GM19455 (cell line): ENCODE measurements at regions not wholly inside any gene's neighbourhood (a gene's known extent, or its start where the extent isn't known, plus 50 kb on each side); places are given as distances from the start of the nearest gene placed in this dataset.
"Not testable (repeated sequence)": the region's sequence is repeated elsewhere in the genome, so short reads cannot be mapped to it uniquely, and the experiment has no call there.

ENCODE experiments used
- ATAC-seq: cut with Tn5 transposase; IDR thresholded peaks from one replicate; pipeline ENCODE4 v1.9.1; 2021; ENCODE audit not compliant: unreplicated experiment

DNA sequence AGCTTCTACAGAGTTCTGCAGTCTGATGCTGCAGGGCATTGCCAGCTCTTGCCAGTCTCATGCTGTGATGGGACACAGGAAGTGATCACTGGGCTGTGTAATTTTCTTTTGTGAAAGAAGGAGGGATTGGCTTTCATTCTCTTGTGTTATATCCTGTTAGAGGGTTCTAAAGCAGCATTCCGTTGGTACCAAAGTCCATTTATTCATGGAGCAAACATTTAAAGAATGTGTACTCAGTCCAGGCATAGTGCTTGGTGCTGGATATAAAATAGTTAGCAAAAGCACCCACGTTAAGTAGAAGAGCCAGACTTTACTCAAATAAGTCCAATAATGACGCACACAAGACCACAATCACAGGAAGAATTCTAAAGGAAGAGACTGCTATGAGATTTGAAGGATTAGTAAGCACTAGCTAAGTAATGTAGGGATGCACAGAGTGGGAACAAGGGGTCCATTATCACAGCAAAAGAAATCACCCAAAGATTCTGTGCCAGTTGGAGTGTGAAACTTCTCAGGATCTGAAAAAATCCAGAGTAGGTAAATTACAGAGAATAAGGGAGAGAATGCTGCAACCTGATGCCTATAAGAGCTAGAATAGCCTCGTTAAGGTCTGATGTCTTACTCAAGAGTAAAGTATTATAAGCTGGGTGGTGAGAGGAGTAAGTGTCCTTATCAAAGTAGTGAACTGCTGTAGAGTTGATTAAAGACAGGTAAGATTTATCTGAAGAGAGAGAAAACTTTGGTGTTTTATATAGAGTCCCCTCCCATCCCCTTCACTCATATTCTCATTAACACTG lies 728.3 kb downstream of the METTL15 start:
- ATAC-seq, result no peak

DNA sequence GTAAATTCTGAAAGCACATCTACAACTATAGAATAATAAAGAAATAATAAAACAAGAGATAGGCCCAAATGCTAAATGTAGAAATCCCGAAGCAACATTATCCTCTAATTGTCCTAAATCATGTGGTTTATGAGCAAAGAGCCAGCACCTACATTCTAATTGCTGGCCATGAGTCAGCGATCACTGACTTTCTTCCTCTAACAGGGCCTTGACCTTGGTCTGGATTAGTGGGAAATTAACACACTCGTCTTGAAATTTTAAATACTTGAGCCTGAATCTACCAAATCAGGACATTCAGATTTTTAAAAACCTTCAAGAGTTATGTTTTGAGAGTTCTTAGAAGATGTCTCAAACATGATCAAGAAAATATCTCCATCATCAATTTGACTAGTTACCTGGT lies 727.6 kb downstream of the METTL15 start:
- ATAC-seq, result no peak

DNA sequence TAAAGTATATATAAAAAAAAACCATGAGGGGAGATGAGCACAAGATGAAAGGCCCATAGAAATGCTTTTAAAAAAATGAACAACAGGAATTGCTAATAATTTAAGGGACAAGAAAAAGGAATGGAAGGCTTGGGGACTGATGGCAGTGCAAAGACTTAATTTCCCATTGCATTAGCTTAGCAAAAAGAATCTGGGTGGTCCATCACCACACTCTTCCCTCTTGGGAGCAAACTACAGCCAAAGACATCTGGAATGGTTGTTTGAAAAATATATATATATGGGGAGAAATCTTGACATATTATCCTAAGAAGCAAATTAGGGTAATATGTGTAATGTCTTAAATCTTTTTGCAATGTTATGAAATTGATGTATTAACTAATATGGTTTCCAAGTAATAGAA lies 727.1 kb downstream of the METTL15 start:
- ATAC-seq, result no peak

DNA sequence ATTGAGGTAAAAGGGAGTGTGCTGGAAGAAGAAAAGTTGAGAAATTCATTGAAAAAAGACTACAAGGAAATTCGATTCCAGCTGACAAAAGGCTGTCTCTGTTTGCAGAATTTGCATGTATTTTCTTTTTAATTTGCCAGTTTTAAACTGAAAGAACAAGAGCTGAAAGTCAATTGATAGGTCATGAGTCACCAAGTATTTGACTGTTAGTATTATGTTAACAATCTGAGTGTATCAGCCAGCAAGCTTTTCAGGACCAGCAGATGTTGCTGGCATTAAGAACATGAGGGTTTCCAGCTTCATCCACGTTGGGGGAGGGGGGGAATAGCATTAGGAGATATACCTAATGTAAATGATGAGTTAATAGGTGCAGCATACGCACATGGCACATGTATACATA lies 726.7 kb downstream of the METTL15 start:
- no peak for ATAC-seq

DNA sequence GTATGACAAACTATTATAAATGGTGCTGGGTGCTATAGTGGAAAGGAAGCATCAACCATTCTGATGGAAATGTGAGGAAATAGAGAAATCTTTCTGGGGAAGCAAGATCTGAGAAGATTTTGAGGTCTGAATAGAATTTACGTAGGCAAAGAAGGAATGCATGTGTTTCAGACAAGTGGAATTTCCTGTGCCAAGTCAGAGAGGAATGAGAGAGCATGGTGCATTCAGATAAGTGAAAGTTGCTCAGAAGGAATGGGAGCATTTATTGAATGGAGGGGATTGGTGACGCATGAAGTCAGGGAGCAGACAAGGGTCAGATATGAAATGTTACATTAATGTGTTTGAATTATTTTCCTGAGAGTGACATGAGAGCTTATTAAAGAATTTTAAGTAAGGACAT lies 725.5 kb downstream of the METTL15 start:
- no peak for ATAC-seq

DNA sequence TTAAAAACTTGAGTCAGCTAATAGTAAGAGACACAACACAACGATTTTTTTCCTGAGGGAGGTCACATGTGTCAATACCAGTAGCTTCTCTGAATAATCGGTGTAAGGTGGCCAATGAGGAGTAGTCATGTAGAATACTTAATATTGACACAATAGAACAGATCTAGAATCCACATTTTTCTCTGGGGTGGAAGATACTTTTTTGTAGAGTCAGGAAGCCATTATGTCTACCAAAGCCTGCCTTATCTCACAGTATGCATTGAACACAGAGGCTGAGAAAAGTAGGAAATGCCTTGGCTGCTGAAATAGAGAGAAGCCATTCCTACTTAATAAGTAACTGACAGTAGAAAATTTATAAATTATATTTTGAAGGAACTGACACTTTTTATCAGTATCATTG lies 725.0 kb downstream of the METTL15 start:
- ATAC-seq, result no peak

DNA sequence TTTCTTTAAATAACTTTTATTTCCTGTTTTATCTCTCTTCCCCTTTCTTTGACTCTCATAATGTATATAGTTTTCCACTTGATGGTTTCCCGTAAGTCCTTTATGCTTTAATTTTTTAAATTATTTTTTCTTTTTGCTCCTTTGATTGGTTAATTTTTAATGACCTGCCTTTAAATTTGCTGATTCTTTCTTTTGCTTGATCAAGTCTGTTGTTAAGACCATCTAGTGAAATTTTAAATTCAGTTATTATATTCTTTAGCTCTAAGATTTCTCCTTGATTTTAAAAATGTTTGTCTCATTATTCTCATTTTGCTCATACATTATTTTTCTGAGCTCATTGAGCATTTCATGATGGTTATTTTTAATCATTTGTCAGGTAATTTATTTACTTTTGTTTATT lies 718.6 kb downstream of the METTL15 start:
- ATAC-seq, result no peak

DNA sequence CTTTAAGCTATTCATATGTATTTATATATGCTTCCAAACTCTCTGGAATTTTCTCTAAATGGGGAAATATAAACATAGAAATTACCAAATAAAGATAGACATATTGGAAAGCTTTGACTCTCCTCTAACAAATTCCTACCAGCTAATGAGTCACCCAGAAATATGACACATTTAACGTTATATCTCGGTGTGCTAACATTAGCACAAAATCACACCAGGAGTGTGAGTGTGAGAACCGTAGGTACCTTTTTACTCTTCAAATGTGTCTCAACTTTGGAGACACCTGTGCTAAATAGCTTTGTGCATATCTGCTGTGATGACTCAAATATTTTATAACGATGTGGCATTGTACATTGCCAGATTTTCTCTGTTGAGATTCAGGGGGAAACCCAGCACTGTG lies 714.4 kb downstream of the METTL15 start:
- no peak for ATAC-seq

DNA sequence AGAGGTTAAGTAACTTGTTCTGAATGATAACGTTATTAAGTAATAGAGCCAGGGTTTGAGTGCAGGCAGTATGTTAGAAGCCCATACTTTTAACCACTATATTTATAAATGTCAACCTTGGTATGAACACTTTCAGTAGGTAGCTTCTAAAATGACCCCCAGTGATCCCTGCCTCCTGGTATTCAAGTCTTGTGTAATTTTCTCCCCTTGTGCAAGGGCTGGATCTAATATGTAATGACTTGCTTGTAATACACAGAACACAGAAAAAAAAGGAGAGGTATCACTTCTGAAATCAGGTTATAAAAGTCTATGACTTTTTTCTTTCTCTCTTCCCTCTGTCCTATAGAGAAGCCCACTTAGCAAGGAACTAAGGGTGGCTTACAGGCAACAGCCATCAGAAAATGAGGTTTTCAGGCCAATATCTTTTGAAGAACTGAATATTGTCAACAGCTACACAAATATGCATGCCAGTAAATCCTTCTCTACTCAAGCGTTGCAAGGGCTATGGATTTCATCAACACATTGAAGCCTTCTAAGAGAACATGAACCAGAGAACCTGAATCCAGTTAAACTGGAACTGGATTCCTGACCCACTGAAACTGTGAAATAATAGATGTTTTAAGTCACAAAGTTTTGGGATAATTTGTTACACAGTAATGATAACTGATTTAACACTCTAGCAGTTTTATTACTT lies 712.3 kb downstream of the METTL15 start:
- ATAC-seq, result no peak

DNA sequence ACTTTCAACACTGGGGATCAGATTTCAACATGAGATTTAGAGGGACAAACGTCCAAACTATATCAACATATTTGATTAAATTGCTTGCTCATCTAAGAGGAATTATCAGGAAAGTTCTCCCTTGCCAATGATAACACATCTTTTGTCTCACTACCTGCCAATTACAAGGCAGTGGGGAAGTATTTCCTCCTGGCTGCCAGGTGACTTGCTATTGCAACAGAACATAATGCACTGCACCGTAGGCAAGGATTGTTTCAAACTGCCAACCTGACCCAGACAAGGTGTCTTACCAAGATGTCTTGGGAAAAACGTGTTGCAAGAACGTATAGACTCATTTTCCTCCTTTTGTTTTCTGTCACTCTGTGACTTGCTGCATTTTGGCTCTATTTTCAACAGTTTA lies 711.6 kb downstream of the METTL15 start:
- no peak for ATAC-seq

DNA sequence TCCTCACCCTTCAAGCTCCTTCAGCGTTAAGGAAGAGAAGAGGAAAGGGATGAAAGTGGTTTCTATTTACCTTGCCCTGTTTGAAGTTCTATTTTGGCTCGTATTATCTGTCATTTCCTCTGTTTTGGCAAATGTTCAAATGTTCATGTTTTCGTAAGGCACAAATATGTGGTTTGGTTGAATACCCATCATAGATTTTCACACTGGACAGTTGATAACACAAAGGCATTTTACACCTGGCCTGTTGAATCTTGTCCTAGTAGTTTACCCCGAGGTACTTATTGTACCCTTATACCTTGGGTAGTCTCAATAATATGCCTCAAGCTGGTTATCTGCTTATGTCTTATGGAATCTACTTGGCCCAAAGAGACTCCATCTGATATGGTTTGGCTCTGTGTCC lies 706.9 kb downstream of the METTL15 start:
- no peak for ATAC-seq

DNA sequence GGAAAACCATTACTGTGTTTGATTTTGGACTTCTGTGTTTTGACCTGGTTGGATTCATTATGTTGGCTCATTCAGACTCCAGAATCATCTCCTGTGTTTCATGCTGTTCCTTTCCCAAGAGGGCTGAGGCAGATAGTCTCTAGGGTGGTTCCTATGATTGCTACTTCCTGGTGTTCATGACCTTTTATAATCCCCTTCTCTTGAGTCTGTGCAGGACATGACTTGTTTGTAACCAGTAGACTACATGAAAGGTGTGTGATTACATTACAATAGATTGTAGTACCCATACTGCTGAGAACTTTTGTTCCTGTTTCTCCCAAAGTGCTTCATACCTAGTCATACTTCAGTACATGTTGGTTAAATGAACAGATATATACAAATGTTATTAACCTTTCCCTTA lies 700.6 kb downstream of the METTL15 start:
- ATAC-seq, result no peak

DNA sequence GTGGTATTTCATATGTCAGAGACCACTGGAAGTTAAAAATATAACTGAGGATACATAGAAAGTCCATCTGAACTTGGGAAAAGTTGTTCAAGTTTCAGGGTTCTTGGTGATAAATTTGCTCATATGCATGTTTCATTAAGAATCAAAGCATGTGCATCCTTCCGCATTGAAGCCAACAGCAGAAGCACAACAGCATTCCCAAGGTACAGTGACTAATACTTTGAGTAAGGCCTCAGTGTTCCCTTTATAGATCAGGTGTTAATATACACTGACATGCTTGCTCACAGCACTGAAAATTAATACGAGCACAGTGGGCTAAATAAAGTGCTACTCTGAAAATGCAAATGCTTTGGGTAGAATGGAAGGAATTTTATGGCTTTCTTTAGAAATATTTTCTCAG lies 691.1 kb downstream of the METTL15 start:
- ATAC-seq, result no peak

DNA sequence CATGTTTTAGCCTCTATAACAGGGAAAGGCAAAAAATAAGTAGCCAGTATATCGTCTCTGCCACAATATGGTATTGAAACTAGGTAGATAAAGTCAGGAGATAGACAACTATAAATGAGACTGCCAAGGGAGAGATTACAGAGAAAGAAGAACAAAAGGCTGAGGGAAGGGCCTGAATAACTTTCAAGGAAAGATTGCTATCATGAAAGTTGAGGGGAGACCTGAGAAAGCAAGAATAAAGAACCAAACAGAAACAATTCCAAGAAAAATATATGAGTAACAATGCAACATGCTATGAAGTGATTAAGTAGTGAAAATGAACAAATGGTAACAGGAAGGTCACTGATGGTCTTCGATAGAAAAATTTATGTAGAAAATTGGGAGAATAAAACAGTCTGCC lies 690.1 kb downstream of the METTL15 start:
- no peak for ATAC-seq

DNA sequence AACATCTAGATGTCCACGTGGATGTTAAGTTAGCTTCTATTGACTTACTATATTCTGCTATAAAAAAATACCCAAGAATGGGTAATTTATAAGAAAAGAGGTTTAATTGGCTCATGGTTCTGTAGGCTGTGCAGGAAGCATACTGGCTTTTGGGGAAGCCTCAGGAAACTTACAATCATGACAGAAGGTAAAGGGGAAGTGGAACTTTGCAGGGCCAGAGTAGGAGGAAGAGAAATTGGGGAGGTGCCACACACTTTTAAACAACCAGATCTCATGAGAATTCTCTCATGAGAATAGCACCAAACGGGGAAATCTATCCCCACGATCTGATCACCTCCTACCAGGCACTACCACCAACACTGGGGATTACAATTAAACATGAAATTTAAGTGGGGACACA lies 689.3 kb downstream of the METTL15 start:
- no peak for ATAC-seq

DNA sequence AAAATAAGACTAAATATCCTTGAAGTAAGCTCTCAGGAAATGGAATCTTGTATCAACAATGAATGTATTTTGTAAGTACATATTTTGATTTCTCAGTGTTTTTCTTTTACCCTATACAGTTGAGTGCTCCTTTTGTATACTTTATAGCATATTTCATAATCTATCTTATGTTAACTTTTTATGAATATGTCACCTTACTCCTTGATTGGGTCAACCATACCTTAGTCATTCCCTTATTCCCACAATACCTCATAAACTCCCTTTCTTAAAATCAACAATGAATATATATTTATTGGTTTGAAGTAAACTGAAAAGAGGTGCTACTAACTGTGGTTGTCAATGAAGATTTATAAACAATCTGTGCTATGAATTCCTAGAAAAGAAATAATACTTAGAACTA lies 686.2 kb downstream of the METTL15 start:
- ATAC-seq, result no peak

DNA sequence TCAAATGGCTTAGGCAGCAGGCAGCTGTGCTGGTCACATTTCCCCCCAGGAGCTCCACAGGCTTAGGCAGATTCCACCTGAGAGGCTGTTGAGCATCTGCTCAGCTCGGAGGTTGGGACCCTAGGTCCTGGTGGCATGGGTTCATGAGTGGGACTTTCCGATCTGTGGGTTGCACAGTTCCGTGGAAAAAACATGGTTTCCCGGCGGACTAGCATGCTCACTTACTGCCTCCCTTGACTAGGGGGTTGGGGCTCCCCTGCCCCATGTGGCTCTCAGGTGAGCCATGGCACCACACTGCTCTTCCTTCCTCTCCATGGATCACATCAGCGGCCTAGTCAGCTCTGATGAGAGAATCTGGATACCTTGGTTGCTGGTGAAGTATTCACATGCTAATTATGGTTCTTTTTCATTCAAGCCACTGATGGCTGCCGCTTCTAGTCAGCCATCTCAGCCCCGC lies 685.1 kb downstream of the METTL15 start:
- ATAC-seq, result no peak

DNA sequence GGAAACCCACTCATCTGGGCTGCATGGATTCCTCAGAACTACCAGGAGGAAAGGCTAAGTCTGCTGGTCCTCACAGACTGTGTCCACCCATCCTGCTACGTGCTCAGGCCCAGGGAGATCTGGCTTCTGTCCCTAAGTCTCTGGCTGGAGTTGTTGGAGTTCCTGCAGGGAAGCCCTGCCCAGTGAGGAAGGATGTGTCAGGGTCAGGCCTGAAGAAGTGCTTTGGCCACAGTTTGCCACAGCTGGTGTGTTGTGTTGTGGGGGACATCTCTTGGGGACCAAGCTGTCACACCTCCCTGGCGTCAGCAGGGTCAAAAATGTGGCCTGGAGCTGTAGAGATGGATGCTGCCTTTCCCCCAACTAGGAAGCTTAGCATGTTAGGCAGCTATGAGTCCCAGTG lies 684.7 kb downstream of the METTL15 start:
- no peak for ATAC-seq

DNA sequence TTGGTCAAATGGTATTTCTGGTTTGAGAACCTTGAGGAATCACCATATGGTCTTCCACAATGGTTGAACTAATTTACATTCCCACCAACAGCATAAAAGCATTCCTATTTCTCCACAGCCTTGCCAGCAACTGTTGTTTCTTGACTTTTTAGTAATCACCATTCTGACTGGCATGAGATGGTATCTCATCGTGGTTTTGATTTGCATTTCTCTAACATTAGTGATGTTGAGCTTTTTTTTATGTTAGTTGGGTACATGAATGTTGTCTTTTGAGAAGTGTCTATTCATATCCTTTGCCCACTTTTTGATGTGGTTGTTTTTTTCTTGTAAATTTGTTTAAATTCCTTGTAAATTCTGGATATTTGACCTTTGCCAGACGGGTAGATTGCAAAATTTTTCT lies 679.7 kb downstream of the METTL15 start:
- not testable (repeated sequence) for ATAC-seq

DNA sequence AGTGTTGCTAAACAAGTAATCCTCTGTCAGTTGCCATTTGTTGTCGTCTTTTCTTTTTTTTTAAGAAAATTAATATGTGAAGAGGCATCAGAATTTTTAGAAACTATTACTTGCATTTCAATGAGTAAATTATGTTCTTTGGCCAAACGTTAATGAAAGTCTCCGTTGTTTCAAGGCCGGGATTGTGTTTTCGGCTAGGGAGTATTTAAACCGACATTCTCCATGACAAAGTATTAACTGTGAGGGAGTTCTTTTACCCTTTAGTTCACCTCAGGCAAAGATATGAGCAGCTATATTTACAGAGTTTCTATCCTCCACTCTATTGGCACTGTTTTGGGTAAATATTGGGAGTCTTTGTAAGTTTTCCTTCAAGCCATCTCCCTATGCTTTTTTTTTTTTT lies 668.9 kb downstream of the METTL15 start:
- ATAC-seq, result no peak

DNA sequence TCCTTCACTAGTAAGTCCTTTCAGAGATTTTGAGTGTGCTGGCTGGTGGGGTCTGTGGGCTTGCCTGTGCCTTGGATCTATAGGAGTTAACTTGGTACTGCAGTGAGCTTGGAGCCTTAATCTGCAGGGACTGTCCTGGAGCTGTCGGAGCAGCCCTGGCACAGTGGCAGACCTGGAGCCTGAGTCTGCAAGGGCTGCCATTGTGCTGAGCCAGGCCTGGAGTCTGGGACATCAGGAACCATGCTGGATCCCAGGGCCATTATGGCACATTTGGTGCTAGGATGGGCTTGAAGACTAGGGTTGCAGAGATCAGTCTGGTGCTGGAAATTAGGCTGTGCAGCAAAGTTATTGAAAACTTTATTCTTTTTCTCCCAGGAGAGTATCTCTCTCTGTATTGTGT lies 665.4 kb downstream of the METTL15 start:
- ATAC-seq, result no peak

DNA sequence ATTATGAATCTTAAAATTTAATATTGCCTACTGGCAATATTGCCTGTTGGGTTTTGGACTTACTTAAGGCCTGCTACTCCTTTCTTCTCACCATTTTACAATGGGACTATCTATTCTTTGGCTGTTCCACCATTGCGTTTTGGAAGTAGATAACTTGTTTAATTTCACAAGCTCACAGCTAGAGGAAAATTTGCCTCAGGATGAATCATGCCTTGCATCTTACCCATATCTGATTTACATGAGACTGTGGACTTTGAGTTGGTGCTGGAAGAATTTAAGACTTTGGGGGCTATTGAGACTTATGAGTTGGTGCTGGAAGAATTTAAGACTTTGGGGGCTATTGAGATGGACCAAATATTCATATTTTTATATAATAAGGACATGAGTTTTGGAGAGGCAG lies 662.6 kb downstream of the METTL15 start:
- no peak for ATAC-seq

DNA sequence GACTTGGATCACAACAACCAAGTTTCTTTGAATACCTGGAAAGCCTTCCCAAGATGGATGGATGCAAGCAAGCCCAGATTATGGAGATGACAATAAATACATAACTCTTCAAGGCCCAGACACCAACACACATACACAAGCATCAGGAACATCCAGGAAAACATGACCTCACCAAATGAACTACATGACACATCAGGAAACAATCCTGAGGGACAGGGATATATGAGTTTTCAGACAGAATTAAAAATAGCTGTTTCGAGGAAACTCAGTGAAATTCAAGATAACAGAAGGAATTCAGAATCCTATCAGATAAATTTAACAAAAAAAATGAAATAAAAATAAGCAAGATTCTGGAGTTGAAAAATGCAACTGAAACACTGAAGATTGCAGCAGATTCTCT lies 659.4 kb downstream of the METTL15 start:
- ATAC-seq, result no peak
